Epithelial cell of esophagus (primary cell): ENCODE measurements at regions not wholly inside any gene's neighbourhood (a gene's known extent, or its start where the extent isn't known, plus 50 kb on each side); places are given as distances from the start of the nearest gene placed in this dataset.

Experiments used
- DNase-seq: peaks from one replicate; pipeline ENCODE4 v3.0.0; 2010; ENCODE audit warnings: low read depth
- H3K4me3 ChIP-seq: 2 replicates; pipeline ENCODE4 v1.5.1; 2011; ENCODE audit warnings: mild to moderate bottlenecking, low read length, control low read depth
- TF ChIP-seq, protein P1 (sequence below): IDR thresholded peaks from 2 replicates; pipeline ENCODE4 v1.5.1; 2011; ENCODE audit warnings: low read depth, mild to moderate bottlenecking, low read length, control low read depth, inconsistent platforms; ENCODE audit not compliant: insufficient read depth; ENCODE audit errors: missing control alignments

DNA sequence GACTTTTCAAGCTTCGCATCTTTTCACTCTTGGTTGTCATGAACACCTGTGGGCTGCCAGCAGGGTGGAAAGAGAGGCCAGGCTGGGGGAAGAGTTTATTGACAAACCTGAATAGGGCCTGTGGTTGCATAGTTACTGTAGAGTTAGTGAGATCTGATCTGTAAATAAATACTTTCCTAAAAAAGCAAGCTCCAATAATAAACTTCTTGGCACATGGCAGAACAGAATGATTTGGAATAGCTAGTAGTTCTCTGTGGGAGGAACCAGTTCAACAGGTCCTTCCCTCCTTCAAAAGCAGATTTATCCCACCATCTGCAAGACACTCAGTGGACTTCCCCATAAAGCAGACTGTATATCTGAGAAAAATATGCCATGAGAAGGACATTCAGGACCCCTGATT is 445.0 kb downstream of the HACE1 start:
- no peak for DNase-seq
- TF ChIP-seq, protein P1, sequence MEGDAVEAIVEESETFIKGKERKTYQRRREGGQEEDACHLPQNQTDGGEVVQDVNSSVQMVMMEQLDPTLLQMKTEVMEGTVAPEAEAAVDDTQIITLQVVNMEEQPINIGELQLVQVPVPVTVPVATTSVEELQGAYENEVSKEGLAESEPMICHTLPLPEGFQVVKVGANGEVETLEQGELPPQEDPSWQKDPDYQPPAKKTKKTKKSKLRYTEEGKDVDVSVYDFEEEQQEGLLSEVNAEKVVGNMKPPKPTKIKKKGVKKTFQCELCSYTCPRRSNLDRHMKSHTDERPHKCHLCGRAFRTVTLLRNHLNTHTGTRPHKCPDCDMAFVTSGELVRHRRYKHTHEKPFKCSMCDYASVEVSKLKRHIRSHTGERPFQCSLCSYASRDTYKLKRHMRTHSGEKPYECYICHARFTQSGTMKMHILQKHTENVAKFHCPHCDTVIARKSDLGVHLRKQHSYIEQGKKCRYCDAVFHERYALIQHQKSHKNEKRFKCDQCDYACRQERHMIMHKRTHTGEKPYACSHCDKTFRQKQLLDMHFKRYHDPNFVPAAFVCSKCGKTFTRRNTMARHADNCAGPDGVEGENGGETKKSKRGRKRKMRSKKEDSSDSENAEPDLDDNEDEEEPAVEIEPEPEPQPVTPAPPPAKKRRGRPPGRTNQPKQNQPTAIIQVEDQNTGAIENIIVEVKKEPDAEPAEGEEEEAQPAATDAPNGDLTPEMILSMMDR: no peak

GRCh38 chr6:104413767-104414166 is 446.0 kb downstream of the HACE1 start:
- TF ChIP-seq, protein P1: no peak
- no peak overlapping the region for H3K4me3 ChIP-seq
- DNase-seq: no peak

More for the DNA sequence above, 445.0 kb downstream of the HACE1 start:
- no peak overlapping the region for H3K4me3 ChIP-seq

GRCh38 chr6:104411302-104411701 is 448.4 kb downstream of the HACE1 start:
- TF ChIP-seq, protein P1: no peak
- H3K4me3 ChIP-seq: no peak overlapping the region
- DNase-seq: no peak

DNA sequence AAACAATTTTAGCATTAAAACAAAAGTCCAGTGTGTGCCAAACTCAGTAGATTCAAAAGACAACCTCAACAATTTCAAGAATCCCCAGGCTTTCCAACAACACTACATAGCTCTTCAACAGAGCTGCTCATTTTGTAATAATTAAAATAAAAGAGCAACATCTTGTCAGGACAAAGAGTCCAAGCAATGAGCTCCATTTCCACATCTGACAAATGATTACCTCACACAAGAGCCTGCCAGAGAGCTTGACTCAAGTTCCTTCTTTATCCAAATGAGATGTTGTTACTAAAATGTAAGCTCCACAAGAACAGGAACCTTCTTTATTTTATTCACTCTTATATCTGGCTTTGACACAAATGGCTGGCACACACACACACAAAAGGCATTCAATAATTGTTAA is 449.8 kb downstream of the HACE1 start:
- no peak overlapping the region for H3K4me3 ChIP-seq
- TF ChIP-seq, protein P1: no peak
- peak; percentile 50 for DNase-seq

GRCh38 chr6:104407957-104408356 is 451.8 kb downstream of the HACE1 start:
- no peak overlapping the region for H3K4me3 ChIP-seq
- no peak for DNase-seq
- TF ChIP-seq, protein P1: no peak

GRCh38 chr6:104404377-104404776 is 455.3 kb downstream of the HACE1 start:
- DNase-seq: no peak
- no peak overlapping the region for H3K4me3 ChIP-seq
- TF ChIP-seq, protein P1: no peak

- TF ChIP-seq, protein P1: no peak
- DNase-seq: peak; percentile 63
These were observed 457.1 kb downstream of the HACE1 start for GRCh38 chr6:104402572-104402971.

More at GRCh38 chr6:104402572-104402971, 457.1 kb downstream of the HACE1 start:
- H3K4me3 ChIP-seq: no peak overlapping the region
